Heart left ventricle (tissue), 16 donors: ENCODE measurements at regions not wholly inside any gene's neighbourhood (a gene's known extent, or its start where the extent isn't known, plus 50 kb on each side); places are given as distances from the start of the nearest gene placed in this dataset.

ENCODE experiments used
- ATAC-seq, 4 donors: fragments of 200-7000 bp; cut with Tn5 transposase; one replicate each; pipeline ENCODE4 v1.9.1; 2020 to 2022; ENCODE audit warnings: moderate library complexity in 4 of 4, mild to moderate bottlenecking in 3 of 4, moderate number of reproducible peaks in 1 of 4
- DNase-seq, 5 donors: peaks; one replicate each; pipeline ENCODE4 v3.0.0-alpha.2; 2020
- H3K27ac ChIP-seq, 12 donors: fragments of 200-600 bp; sonication (generic) in 4 of 12; one replicate each; pipeline versions ENCODE4 v1.5.0 to v1.8.0; 2016 to 2022; ENCODE audit warnings: mild to moderate bottlenecking in 2 of 12
- H3K27me3 ChIP-seq, 9 donors: fragments of 200-600 bp; sonication (generic) in 2 of 9; one replicate each; pipeline versions ENCODE4 v1.5.1 to v1.8.0; 2016 to 2022; ENCODE audit warnings: mild to moderate bottlenecking in 3 of 9
- H3K36me3 ChIP-seq, 9 donors: fragments of 200-600 bp; sonication (generic) in 2 of 9; one replicate each; pipeline versions ENCODE4 v1.5.0 to v1.8.0; 2018 to 2022; ENCODE audit warnings: mild to moderate bottlenecking in 2 of 9
- H3K4me1 ChIP-seq, 12 donors: fragments of 200-600 bp; sonication (generic) in 4 of 12; one replicate each; pipeline versions ENCODE4 v1.5.0 to v1.8.0; 2016 to 2022; ENCODE audit warnings: mild to moderate bottlenecking in 3 of 12
- H3K4me3 ChIP-seq, 12 donors: fragments of 200-600 bp; sonication (generic) in 4 of 12; one replicate each; pipeline versions ENCODE4 v1.5.0 to v1.8.0; 2017 to 2022; ENCODE audit warnings: mild to moderate bottlenecking in 9 of 12, moderate library complexity in 4 of 12
- H3K9me3 ChIP-seq, 12 donors: fragments of 200-600 bp; sonication (generic) in 4 of 12; one replicate each; pipeline versions ENCODE4 v1.5.0 to v1.8.0; 2016 to 2022; ENCODE audit warnings: mild to moderate bottlenecking in 1 of 12
- POLR2A ChIP-seq, 2 donors: fragments of 450-650 bp; IDR thresholded peaks; one replicate each; pipeline ENCODE4 v1.6.1; 2017; ENCODE audit warnings: antibody characterized with exemption in 2 of 2, mild to moderate bottlenecking in 2 of 2, moderate library complexity in 2 of 2
- WGBS, 4 donors: extraction: QIAGEN DNeasy Blood & Tissue Kit in 2 of 4; methylation state at CpG; one replicate each; pipeline versions ENCODE4 v1.1.5 to v1.1.7; 2013 to 2018; 5-methylcytosine and 5-hydroxymethylcytosine counted together
- intact Hi-C, 10 donors: fragments of 100-400 bp; cut with DNase I; formaldehyde crosslinking; loops; one replicate each; pipeline versions ENCODE4 v1.11.1 to v1.14.2; 2022
- TF ChIP-seq, protein P1 (sequence below), 12 donors: fragments of 200-600 bp; sonication (generic) in 4 of 12; IDR thresholded peaks; one replicate each; pipeline versions ENCODE4 v1.5.0 to v1.8.0; 2018 to 2022; ENCODE audit warnings: antibody characterized with exemption in 12 of 12, mild to moderate bottlenecking in 5 of 12
- donor health status: ischemic (EF 13 %, LVEDD 7.1; RV severe dilation, severe dysfunction).
- donor health status: healthy with polysubstance abuse.
- donor health status: DM: no; HTN: yes; CAD: no.
- donor health status: DM: no; HTN: no; CAD: no.
- donor health status: ischemic (EF 25% LVEDD 6.9; RV normal size, moderate dysfunction).
- donor health status: ischemic (EF 25% LVEDD 5.7; RV mildly dilated, moderate dysfunction).
- donor health status: healthy.
- donor health status: DM: yes; HTN: yes; CAD: no.
- donor health status: ischemic (EF 35%, LVEDD 5.7; RV mildly dilated, moderate dysfunction).
- donor health status: nonischemic (EF 11% LVEDD 7.7; RV severe dilation, severe dysfunction).
- donor health status: DM: yes; HTN: yes; CAD: no.
- donor health status: PGD.
- donor health status: ischemic (EF 29% LVEDD 5.4; RV normal size, mild dysfunction).
- donor health status: nonischemic (EF 23%, LVEDD 6.1; RV moderate dilation, normal function).

DNA sequence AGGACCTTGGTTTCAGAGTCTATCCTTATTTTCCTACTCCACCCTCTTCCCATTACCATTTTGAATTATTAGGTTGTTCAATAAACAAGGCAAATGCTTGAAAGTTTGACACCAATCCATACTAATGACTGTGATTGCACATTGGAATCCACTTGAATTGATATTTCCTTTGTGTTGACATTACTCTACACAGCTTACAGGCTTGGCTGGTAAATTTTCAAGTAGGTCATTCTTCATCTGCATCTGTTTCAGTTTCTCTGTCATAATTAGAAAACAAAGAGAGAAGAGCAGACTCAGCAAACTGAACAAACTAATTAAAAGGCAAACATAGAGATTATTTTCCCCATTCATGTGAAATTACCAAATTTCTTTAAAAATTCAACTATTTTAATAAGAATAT, 732.9 kb upstream of the BCHE start:
- ATAC-seq (no peak), DNase-seq (no peak)
- Histone ChIP-seq H3K4me1 (no peaks in the 10 kb centered on the region), H3K27ac (no peak overlapping the region), H3K4me3 (no peak overlapping the region), H3K27me3 (no peaks in the 10 kb centered on the region), H3K9me3 (no peaks in the 10 kb centered on the region), H3K36me3 (no peaks in the 10 kb centered on the region)
- no peak for TF ChIP-seq POLR2A (IDR thresholded peaks at IDR 0.05)
- TF ChIP-seq, protein P1, sequence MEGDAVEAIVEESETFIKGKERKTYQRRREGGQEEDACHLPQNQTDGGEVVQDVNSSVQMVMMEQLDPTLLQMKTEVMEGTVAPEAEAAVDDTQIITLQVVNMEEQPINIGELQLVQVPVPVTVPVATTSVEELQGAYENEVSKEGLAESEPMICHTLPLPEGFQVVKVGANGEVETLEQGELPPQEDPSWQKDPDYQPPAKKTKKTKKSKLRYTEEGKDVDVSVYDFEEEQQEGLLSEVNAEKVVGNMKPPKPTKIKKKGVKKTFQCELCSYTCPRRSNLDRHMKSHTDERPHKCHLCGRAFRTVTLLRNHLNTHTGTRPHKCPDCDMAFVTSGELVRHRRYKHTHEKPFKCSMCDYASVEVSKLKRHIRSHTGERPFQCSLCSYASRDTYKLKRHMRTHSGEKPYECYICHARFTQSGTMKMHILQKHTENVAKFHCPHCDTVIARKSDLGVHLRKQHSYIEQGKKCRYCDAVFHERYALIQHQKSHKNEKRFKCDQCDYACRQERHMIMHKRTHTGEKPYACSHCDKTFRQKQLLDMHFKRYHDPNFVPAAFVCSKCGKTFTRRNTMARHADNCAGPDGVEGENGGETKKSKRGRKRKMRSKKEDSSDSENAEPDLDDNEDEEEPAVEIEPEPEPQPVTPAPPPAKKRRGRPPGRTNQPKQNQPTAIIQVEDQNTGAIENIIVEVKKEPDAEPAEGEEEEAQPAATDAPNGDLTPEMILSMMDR (IDR thresholded peaks at IDR 0.05): no peak
- intact Hi-C loops: no loop called here

DNA sequence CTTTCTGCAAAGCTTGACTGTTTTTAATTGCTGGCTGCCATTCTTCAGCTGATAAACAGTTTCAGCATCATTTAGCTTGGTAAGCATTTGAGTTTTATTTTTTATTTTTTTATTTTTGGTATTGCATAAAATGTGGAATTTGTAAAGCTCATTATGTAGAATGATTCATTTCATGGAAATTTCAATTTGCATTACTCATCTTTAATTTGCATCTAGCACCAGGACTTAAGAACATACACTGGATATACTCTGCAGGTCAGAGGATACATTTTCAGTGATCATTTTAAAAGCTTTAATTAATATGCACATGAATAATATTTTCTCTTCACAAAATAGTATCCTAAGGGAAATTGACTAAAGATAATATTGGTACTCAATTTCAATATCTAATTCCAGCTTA, 732.4 kb upstream of the BCHE start:
- H3K9me3 ChIP-seq: no peaks in the 10 kb centered on the region
- ATAC-seq (no peak), DNase-seq (no peak)
- intact Hi-C loops: no loop called here
- H3K36me3 ChIP-seq: no peaks in the 10 kb centered on the region
- no peaks in the 10 kb centered on the region for H3K4me1 ChIP-seq
- H3K27me3 ChIP-seq: no peaks in the 10 kb centered on the region
- no peak overlapping the region for H3K27ac ChIP-seq
- no peak overlapping the region for H3K4me3 ChIP-seq
- TF ChIP-seq POLR2A (IDR thresholded peaks at IDR 0.05): no peak
- TF ChIP-seq, protein P1 (IDR thresholded peaks at IDR 0.05): no peak

DNA sequence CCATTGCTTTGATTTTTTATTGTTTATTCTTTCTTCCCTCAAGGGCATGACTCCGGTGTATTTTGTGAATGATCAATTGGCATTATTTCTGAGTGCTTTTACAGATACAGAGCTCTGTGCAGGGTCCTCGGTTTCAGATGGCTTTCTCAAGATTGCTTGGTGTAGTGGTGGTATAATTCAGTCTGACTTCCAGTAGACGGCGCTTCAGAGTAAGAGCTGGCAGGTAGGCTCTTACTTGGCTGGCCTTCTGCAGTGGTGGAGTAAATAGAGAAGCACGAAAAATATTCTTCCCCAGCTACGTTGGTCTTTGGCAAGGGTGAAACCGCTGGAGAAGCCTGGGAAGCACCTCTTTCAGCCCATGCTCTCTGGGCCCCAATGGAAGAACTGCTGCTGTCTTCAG, 723.0 kb upstream of the BCHE start:
- intact Hi-C loops: no loop called here
- 44 to 72% (median 58%) methylated on average over 7 of the region's 7 CpGs for WGBS, 4 donors
- DNase-seq (no peak), ATAC-seq (no peak)
- Histone ChIP-seq H3K36me3 (no peaks in the 10 kb centered on the region), H3K27me3 (no peaks in the 10 kb centered on the region), H3K4me1 (no peaks in the 10 kb centered on the region), H3K4me3 (no peak overlapping the region), H3K9me3 (peaks cover 0 to 2% (median 0%) of the 10 kb centered on the region in 12 donors), H3K27ac (no peak overlapping the region)
- no peak for TF ChIP-seq POLR2A (IDR thresholded peaks at IDR 0.05)
- TF ChIP-seq, protein P1 (IDR thresholded peaks at IDR 0.05): no peak

DNA sequence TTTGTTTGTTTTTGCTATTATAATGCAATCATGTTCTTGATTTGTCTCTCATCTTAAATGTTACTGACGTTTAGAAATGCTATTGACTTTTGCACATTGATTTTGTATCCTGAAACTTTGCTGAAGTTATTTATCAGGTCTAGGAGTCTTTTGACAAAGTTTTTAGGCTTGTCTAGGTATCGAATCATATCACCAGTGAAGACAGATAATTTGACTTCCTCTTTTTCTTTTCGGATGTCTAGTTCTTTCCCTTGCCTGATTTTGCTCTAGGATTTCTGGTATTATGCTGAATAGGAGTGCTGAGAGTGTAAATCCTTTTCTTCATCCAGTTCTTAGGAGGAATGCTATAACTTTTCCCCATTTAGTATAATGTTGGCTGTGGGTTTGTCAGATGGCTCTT, 719.7 kb upstream of the BCHE start:
- Histone ChIP-seq H3K9me3 (peaks cover 0 to 3% (median 0%) of the 10 kb centered on the region in 12 donors), H3K4me1 (no peaks in the 10 kb centered on the region), H3K27ac (no peak overlapping the region), H3K4me3 (no peak overlapping the region), H3K36me3 (no peaks in the 10 kb centered on the region), H3K27me3 (no peaks in the 10 kb centered on the region)
- intact Hi-C loops: no loop called here
- WGBS, 4 donors: 48 to 68% (median 63%) methylated on average over 3 of the region's 3 CpGs
- no peak for DNase-seq
- no peak for ATAC-seq
- no peak for TF ChIP-seq POLR2A (IDR thresholded peaks at IDR 0.05)
- TF ChIP-seq, protein P1 (IDR thresholded peaks at IDR 0.05): no peak
